Tibial artery (tissue), 4 donors: ENCODE measurements at regions not wholly inside any gene's neighbourhood (a gene's known extent, or its start where the extent isn't known, plus 50 kb on each side); places are given as distances from the start of the nearest gene placed in this dataset.

Experiments used
- DNase-seq, 2 donors: peaks; one replicate each; pipeline ENCODE4 v3.0.0-alpha.2; 2019
- H3K27ac ChIP-seq, 2 donors: fragments of 200-600 bp; sonication (generic) in 1 of 2; 1 replicate in 1 of 2; 2 replicates in 1 of 2; pipeline ENCODE4 v1.5.1; 2018 to 2019; ENCODE audit warnings: mild to moderate bottlenecking in 1 of 2
- H3K27me3 ChIP-seq, 2 donors: fragments of 200-600 bp; sonication (generic) in 1 of 2; one replicate each; pipeline versions ENCODE4 v1.5.1 to v1.6.0; 2016 to 2019
- H3K36me3 ChIP-seq, 3 donors: fragments of 200-600 bp; sonication (generic) in 2 of 3; one replicate each; pipeline ENCODE4 v1.5.1; 2016 to 2019; ENCODE audit warnings: mild to moderate bottlenecking in 2 of 3
- H3K4me1 ChIP-seq, 4 donors: fragments of 200-600 bp; sonication (generic) in 2 of 4; 1 replicate in 3 of 4; 2 replicates in 1 of 4; pipeline ENCODE4 v1.5.1; 2016 to 2019
- H3K4me3 ChIP-seq, 2 donors: fragments of 200-600 bp; sonication (generic) in 1 of 2; 1 replicate in 1 of 2; 2 replicates in 1 of 2; pipeline ENCODE4 v1.5.1; 2018 to 2019; ENCODE audit warnings: mild to moderate bottlenecking in 2 of 2
- H3K9me3 ChIP-seq, 3 donors: fragments of 200-600 bp; sonication (generic) in 1 of 3; one replicate each; pipeline ENCODE4 v1.5.1; 2016 to 2019
- CTCF ChIP-seq, 2 experiments: fragments of 200-600 bp in 1 of 2; fragments of 450-650 bp in 1 of 2; IDR thresholded peaks; one replicate each; pipeline ENCODE4 v1.5.1; 2017 to 2019; ENCODE audit warnings: antibody characterized with exemption in 2 of 2, mild to moderate bottlenecking in 1 of 2, moderate library complexity in 1 of 2
- intact Hi-C: fragments of 100-400 bp; cut with DNase I; formaldehyde crosslinking; loops from one replicate; pipeline ENCODE4 v1.15.0; 2023; ENCODE audit warnings: low total_unique reads

- H3K27ac ChIP-seq = no peak overlapping the region
- no peak overlapping the region for H3K4me3 ChIP-seq
- no peak for TF ChIP-seq CTCF (IDR thresholded peaks at IDR 0.05)
- no peaks in the 10 kb centered on the region for H3K4me1 ChIP-seq
- intact Hi-C loops = no loop called here
- no peaks in the 10 kb centered on the region for H3K27me3 ChIP-seq
- no peaks in the 10 kb centered on the region for H3K36me3 ChIP-seq
- no peak for DNase-seq
- peaks cover 0 to 3% (median 0%) of the 10 kb centered on the region in 3 donors for H3K9me3 ChIP-seq
Observed at GRCh38 chr6:156406688-156407087, 370.5 kb upstream of the ARID1B start.

- no peaks in the 10 kb centered on the region for H3K27me3 ChIP-seq
- no peak overlapping the region for H3K4me3 ChIP-seq
- DNase-seq = no peak
- TF ChIP-seq CTCF (IDR thresholded peaks at IDR 0.05) = no peak
- no peaks in the 10 kb centered on the region for H3K9me3 ChIP-seq
- H3K36me3 ChIP-seq = no peaks in the 10 kb centered on the region
- intact Hi-C loops = no loop called here
- no peaks in the 10 kb centered on the region for H3K4me1 ChIP-seq
- no peak overlapping the region for H3K27ac ChIP-seq
Observed at GRCh38 chr6:156406099-156406498, 371.1 kb upstream of the ARID1B start.

- Histone ChIP-seq H3K27ac (no peak overlapping the region), H3K9me3 (no peaks in the 10 kb centered on the region), H3K27me3 (peaks cover 0 to 6% of the 10 kb centered on the region in 2 donors), H3K4me3 (no peak overlapping the region), H3K4me1 (no peaks in the 10 kb centered on the region), H3K36me3 (no peaks in the 10 kb centered on the region)
- intact Hi-C loops = no loop called here
- TF ChIP-seq CTCF (IDR thresholded peaks at IDR 0.05) = no peak
- DNase-seq = no peak
Observed at GRCh38 chr6:156402628-156403027, 374.6 kb upstream of the ARID1B start.

- Histone ChIP-seq H3K36me3 (no peaks in the 10 kb centered on the region), H3K4me3 (no peak overlapping the region), H3K9me3 (no peaks in the 10 kb centered on the region), H3K27ac (no peak overlapping the region), H3K27me3 (peaks cover 0 to 9% of the 10 kb centered on the region in 2 donors), H3K4me1 (no peaks in the 10 kb centered on the region)
- intact Hi-C loops = no loop called here
- no peak for DNase-seq
- TF ChIP-seq CTCF (IDR thresholded peaks at IDR 0.05) = no peak
Observed at GRCh38 chr6:156402227-156402626, 375.0 kb upstream of the ARID1B start.

GRCh38 chr6:156400487-156400886, 376.7 kb upstream of the ARID1B start:
- Histone ChIP-seq H3K4me3 (no peak overlapping the region), H3K27me3 (peaks cover 0 to 15% of the 10 kb centered on the region in 2 donors), H3K9me3 (no peaks in the 10 kb centered on the region), H3K36me3 (no peaks in the 10 kb centered on the region), H3K27ac (no peak overlapping the region), H3K4me1 (no peaks in the 10 kb centered on the region)
- intact Hi-C loops = no loop called here
- no peak for TF ChIP-seq CTCF (IDR thresholded peaks at IDR 0.05)
- no peak for DNase-seq

GRCh38 chr6:156398966-156399365, 378.2 kb upstream of the ARID1B start:
- no peak for TF ChIP-seq CTCF (IDR thresholded peaks at IDR 0.05)
- intact Hi-C loops = no loop called here
- Histone ChIP-seq H3K4me3 (no peak overlapping the region), H3K27ac (no peak overlapping the region), H3K36me3 (no peaks in the 10 kb centered on the region), H3K9me3 (no peaks in the 10 kb centered on the region), H3K4me1 (no peaks in the 10 kb centered on the region), H3K27me3 (peaks cover 0 to 15% of the 10 kb centered on the region in 2 donors)
- no peak for DNase-seq
